Epithelial cell of esophagus (primary cell): ENCODE measurements at regions not wholly inside any gene's neighbourhood (a gene's known extent, or its start where the extent isn't known, plus 50 kb on each side); places are given as distances from the start of the nearest gene placed in this dataset.

Experiments
- DNase-seq: peaks from one replicate; pipeline ENCODE4 v3.0.0; 2010; ENCODE audit warnings: low read depth
- H3K4me3 ChIP-seq: 2 replicates; pipeline ENCODE4 v1.5.1; 2011; ENCODE audit warnings: mild to moderate bottlenecking, low read length, control low read depth
- TF ChIP-seq, protein P1 (sequence below): IDR thresholded peaks from 2 replicates; pipeline ENCODE4 v1.5.1; 2011; ENCODE audit warnings: low read depth, mild to moderate bottlenecking, low read length, control low read depth, inconsistent platforms; ENCODE audit not compliant: insufficient read depth; ENCODE audit errors: missing control alignments

DNA sequence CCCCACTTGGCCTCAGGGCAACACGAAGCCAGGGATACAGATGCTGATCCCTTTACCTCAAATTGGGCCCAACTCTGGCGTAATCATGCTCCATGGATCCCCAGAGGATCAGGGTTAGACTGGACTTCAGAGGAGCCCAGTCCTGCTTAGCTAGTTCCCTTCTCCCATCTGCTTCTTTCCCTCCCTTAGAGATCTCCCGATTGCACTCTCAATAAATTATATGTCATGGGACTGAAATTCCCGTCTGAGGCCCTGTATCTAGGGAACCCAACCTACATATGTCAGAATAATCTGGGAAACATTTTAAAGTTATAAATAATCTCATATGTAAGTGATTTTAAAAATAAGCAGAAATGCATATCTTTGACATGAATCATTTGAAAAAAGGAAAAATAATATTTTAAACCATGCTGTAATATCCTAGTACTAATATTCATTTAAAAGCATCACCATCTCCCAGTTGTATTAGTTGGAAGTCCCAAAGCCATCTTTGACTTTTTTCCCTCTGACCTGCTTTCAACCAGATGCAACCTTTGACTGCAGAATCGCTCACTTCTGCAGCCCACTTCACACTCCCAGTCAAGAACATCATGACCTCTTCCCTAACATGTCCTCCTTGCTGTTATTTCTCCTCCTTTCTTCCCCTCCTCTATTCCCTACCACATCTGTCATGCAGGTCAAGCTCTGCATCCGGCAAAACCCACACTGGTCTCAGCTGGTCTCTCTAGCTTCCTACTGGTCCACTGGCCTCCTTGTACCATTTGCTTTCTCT, 393.6 kb downstream of the BTBD3 start:
- DNase-seq, result no peak
- TF ChIP-seq, protein P1, sequence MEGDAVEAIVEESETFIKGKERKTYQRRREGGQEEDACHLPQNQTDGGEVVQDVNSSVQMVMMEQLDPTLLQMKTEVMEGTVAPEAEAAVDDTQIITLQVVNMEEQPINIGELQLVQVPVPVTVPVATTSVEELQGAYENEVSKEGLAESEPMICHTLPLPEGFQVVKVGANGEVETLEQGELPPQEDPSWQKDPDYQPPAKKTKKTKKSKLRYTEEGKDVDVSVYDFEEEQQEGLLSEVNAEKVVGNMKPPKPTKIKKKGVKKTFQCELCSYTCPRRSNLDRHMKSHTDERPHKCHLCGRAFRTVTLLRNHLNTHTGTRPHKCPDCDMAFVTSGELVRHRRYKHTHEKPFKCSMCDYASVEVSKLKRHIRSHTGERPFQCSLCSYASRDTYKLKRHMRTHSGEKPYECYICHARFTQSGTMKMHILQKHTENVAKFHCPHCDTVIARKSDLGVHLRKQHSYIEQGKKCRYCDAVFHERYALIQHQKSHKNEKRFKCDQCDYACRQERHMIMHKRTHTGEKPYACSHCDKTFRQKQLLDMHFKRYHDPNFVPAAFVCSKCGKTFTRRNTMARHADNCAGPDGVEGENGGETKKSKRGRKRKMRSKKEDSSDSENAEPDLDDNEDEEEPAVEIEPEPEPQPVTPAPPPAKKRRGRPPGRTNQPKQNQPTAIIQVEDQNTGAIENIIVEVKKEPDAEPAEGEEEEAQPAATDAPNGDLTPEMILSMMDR, result no peak
- no peak overlapping the region for H3K4me3 ChIP-seq

DNA sequence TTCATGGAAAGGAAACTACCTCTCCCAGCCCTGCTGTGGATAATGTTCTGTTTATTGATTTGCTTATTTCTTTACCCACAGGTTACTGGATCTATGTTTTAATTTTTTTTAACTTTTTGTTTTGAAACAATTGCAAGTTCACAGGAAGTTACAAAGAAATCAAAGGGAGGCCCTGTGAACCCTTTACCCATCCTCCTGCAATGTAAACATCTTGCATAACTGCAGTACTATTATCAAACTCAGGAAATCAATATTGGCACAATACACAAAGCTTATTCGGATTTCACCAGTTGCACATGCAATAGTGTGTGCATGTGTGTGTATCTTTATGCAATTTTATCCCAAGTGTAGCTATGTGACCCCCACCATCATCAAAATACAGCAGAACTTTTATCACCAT, 398.0 kb downstream of the BTBD3 start:
- TF ChIP-seq, protein P1, result no peak
- H3K4me3 ChIP-seq, result no peak overlapping the region
- DNase-seq, result no peak

DNA sequence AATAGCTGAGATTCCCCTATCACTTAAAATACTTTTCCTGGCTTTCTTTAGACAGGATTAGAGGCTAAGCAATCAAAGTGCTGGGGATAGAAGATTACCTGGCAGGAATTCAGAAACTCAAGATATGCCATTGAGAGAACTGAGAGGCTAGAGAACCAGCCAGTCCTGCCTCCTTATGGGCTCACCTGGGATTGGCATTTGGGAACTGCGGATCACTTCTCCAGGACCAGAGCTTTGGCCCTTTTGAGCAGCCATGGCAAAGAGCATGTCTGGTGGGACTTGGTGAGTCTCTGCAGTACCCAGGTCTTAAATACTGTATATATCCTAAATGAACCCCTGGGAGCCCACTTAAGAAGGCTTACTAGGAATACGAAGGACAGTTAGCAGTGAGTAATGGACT, 399.1 kb downstream of the BTBD3 start:
- TF ChIP-seq, protein P1, result no peak
- no peak for DNase-seq
- no peak overlapping the region for H3K4me3 ChIP-seq

GRCh38 chr20:12317433-12317832, 399.7 kb downstream of the BTBD3 start:
- TF ChIP-seq, protein P1, result no peak
- no peak overlapping the region for H3K4me3 ChIP-seq
- DNase-seq, result no peak

DNA sequence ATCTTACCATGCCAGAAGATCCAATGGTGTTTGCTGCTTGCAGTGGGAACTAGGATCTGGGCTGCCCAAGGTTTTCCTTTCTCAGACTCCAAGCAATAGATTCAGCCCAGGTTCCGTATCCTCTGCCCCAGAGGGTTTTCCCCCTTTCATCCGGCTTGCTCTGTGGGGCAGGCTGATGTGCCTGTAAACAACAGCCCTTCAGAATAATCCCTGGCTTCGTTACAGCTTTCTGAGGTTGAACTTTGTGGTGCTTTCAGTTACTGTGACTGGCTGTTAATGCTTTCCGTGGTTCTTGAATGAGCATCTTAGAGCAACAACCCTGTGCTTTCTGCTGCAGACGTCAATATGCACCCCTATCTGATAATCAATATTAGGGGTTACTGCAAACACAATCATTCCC, 400.4 kb downstream of the BTBD3 start:
- H3K4me3 ChIP-seq, result no peak overlapping the region
- TF ChIP-seq, protein P1, result no peak

GRCh38 chr20:12321736-12322135, 404.0 kb downstream of the BTBD3 start:
- no peak for DNase-seq
- TF ChIP-seq, protein P1, result no peak
- H3K4me3 ChIP-seq, result no peak overlapping the region

More for the DNA sequence above, 400.4 kb downstream of the BTBD3 start:
- DNase-seq, result no peak

DNA sequence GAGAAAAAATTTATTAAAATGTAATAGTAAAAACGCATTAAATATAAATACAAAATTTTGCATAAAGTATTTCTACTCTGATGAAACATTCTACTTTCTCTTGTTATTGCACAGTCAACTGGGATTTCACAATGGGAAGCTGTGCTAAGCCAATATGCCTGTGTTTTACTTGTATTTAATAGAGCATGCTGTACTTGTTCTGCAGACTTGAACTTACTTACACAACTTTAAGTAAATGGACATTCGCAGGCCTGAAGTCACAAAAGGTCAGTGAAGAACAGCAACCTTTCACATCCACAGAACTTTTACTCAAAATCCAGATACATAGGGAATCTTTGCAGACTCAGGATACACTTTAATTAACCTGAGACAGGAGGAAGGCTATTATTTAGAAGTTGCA, 409.5 kb downstream of the BTBD3 start:
- TF ChIP-seq, protein P1, result no peak
- peak; percentile 21 for DNase-seq

More for the DNA sequence above, 409.5 kb downstream of the BTBD3 start:
- H3K4me3 ChIP-seq, result no peak overlapping the region
